NCI-H2227 (cell line): ENCODE measurements at regions not wholly inside any gene's neighbourhood (a gene's known extent, or its start where the extent isn't known, plus 50 kb on each side); places are given as distances from the start of the nearest gene placed in this dataset.
"Not testable (repeated sequence)": the region's sequence is repeated elsewhere in the genome, so short reads cannot be mapped to it uniquely, and the experiment has no call there.

ENCODE experiments used
- DNase-seq: peaks from one replicate; lab custom pipeline; 2025; ENCODE audit not compliant: unreplicated experiment; lab: John Stamatoyannopoulos, UW

DNA sequence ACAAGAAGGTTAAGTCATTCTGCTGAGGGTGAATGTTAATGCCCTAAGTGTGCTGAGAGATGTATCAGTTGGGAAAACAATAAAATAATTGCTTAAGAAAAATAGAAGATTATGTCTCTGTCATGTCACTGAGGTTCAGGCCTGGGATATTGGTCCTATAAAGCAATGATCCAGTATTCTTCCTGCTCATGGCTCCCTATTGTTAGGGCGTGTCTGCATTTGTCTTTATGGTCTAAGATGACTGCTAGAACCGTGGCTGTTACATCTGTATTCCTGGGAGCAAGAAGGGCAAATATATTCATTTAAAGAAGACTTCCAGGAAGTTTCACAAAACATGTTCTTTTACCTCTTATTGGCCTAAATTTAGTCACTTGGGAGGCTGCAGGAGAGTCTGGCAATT lies 125.0 kb downstream of the KCNE4 start:
- DNase-seq, result no peak

DNA sequence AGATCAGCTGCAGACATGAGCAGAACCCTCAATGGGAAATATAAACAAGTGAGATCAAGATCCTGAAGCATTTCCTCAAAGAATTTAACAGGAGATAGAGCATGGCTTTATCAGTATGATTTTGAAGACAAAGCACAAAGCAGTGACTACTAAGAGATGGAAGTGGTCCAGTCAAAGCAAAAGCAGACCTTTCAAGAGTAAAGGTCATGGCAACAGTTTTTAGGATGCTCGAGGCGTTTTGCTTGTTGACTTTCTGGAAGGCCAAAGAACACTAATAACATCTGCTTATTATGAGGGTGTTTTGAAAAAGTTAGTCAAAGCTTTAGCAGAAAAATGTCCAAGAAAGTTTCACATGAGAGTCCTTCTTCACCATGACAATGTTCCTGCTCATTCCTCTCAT lies 128.5 kb downstream of the KCNE4 start:
- no peak for DNase-seq

DNA sequence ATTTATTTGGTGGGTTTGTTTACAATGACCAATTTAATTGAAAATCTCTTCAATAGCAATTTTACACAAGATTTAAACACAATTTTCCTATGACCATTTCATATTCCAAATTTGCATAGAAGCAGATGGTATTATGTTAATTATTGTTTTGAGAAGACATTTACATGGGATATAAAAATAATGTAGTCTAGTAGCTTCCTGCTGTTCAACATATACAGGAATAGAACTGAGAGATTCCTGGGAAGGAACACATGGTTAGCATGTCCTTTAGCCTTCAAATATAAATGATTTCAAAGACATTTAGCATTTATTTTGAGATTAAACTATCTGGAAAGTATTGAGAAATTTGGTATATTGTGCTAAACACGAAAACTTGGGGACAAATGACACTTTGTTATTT lies 129.6 kb downstream of the KCNE4 start:
- no peak for DNase-seq

DNA sequence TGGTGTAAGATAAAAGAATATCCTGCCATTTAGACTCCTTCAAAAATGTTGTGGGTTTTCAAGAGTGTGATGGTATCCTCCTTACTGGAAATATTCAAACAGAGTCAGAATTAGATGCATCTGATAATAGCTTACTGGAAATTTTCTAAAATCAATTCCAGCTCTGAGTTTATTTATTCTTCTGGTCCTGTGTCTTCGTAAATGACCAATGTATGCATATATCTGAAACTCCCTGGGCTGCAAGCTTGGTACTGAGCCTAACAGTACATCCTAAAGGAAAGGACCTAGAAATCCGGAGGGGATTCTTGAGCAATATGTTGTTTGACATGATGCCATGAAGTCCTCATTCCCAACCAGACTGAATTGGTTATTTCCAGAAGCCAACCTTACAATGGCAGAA lies 130.4 kb downstream of the KCNE4 start:
- DNase-seq, result no peak

DNA sequence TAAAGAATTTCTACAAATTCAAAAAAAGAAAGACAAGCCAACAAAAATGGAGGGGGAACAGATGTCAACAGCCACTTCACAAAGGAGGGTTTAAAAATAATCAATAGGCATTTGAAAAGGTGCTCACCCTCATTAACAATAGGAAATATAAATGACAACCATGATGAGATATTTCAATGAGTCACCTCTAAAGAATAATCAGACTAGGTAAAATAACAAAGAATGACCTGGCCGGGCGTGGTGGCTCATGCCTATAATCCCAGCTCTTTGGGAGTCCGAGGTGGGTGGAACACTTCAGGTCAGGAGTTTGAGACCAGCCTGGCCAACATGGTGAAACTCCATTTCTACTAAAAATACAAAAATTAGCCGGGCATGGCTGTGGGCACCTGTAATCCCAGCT lies 133.6 kb downstream of the KCNE4 start:
- DNase-seq, result no peak

DNA sequence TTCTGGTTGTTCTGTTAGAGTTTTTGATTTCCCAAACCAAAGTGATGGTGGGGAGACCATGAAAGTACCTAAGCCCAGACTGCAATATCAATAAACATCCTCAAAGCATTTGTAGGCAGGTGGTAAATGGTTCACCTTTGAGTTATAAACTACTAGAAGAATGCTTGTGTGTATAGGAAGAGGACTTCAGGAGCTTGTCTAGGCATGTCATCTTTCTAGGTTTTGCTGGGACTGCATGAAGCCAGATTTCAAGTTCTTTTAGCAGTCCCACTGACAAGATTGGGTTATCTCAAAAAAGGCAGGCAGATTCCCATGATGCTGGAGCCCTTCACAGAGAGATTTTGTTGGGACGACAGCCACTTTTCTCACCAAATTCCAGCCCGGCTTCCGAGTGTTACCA lies 135.3 kb downstream of the KCNE4 start:
- DNase-seq, result no peak

DNA sequence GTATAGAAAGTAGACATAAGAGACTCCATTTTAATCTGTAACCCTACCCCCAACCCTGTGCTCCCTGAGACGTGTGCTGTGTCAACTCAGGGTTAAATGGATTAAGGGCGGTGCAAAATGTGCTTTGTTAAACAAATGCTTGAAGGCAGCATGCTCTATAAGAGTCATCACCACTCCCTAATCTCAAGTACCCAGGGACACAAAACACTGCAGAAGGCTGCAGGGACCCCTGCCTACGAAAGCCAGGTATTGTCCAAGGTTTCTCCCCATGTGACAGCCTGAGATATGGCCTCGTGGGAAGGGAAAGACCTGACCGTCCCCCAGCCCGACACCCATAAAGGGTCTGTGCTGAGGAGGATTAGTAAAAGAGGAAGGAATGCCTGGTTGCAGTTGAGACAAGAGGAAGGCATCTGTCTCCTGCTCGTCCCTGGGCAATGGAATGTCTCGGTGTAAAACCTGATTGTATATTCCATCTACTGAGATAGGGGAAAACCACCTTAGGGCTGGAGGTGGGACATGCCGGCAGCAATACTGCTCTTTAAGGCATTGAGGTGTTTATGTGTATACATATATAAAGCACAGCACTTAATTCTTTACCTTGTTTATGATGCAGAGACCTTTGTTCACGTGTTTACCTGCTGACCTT lies 138.7 kb downstream of the KCNE4 start:
- not testable (repeated sequence) for DNase-seq

DNA sequence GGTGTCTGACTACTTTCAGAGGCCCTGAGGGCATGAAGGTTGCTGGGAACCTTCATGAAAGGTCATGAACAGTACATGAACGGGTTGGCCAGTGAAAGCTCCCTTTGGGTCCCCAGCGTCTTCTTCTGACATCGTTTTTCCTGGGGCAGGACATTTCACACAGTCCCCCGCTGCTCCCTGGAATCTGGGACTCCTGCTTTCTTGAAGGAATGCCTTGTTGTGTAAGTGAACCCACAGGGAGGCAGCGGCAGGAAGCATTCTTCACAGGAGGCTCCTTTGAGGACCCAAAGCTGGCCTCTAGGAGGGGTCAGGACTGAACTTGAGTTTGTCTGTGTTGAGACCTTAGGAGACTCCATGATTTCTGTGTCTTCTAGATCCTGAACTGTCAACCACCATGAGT lies 144.3 kb downstream of the KCNE4 start:
- no peak for DNase-seq

DNA sequence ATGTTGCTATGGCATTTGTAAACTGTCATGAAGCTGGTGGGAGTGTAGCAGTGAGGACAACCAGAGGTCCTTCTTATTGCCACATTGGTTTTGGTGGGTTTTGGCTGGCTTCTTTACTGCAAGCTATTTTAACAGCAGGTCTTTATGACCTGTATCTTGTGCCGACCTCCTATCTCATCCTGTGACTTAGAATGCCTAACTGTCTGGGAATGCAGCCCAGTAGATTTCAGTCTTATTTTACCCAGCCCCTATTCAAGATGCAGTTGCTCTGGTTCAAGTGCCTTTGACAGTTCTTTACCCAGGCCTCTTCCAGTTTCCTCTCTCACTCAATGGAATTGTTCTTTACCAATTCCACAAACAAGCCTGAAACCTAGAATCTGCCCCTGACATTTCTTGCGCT lies 145.1 kb downstream of the KCNE4 start:
- no peak for DNase-seq

DNA sequence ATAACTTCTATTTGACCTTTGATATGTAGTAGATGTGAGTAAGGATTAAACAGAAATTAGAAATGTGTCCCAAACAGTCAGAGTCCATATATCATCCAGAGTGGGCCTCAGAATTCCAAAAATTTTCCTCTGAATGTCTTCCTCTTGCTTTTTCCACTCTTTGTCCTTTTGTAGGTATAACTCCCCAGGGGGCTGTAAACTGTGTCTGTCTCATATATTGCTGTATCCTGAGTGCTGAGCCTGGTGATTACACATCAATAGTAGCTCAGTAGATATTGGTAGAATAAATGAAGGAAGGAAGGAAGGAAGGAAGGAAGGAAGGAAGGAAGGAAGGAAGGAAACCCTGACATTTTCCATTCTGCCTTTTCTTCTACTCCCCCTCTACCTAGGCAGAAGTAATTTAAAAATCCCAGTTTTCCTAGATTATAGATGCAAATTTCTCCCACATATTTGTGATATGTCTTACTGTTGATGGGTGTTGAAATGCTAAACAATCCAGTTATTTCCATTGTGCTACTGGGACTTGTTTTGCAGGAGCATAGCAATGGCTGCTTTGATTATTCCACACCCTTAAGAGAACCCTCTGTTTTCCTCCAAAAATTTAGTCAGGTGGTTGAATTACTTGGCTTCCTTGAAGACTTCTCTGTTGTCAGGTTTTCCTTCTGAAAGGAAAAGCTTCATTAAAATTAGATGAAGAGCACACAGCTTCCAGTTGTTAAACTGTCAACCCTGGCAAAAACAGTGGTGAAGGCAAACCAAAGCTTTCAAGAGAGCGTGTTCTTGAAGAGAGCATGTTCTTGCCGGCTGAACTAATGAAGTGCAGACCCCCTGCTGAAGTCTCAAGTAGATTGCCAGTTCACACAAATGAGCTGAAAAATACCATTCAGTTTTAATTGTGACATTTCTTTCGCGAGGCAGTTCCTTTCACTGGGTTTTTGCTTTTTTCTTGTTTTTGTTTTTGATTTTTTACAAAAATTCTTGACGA lies 147.8 kb downstream of the KCNE4 start:
- no peak for DNase-seq

DNA sequence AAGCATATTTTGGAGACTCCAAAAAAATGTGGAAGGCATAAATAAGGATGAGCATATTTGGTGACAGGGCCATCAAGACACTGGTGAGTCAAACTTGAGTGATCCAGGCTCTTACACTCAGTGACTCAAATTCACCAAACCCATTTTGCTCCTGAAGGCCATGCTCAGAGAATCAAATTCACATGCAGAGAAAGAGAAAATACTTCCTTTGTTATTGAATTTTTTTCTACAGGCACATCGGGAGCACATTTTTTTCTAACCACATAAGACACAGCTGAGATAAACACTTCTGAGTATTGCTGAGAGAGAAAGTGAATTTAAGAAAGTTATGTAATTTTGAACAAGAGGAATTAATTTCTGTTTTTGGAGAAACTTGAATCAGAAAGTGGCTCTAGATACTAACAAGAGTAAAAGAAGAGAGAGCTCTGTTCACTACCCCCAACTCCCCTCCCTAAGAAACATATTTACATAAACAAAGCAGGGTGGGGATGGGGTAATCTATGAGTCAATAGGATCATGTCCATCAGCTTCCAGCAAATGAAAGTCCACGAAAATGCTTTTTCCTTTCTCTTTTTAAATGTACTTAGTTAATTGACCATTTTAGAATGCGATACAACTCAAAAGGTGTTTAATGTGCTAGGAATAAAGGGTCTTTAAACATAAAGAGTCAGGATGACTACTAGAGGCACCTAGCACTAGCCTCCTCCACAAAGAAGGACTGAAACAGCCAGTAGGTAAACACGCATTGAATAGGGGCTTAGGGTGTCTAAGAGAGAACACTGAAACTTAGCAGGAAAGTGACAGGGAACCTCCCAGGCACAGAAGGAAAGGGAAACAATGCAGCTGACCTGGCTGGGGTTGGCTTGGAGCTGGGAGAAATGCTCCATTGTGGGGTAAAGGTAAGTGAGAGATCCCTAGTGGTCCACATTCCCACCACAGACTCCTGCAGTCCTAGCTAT lies 152.3 kb downstream of the KCNE4 start:
- no peak for DNase-seq

DNA sequence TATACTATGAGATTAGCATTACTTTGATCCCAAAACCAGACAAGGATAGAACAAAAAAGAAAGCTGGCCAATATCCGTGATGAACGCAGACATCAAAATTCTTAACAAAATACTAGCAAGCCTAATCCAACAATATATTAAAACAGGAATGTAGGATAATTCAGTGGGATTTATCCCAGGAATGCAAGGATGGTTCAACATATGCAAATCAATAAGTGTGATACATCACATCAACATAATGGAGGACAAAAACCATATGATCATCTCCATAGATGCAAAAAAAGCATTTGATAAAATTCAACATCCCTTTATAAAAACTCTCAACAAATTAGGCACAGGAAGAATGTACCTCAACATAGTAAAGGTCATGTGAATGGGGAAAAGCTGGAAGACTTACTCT lies 158.5 kb downstream of the KCNE4 start:
- DNase-seq, result no peak

DNA sequence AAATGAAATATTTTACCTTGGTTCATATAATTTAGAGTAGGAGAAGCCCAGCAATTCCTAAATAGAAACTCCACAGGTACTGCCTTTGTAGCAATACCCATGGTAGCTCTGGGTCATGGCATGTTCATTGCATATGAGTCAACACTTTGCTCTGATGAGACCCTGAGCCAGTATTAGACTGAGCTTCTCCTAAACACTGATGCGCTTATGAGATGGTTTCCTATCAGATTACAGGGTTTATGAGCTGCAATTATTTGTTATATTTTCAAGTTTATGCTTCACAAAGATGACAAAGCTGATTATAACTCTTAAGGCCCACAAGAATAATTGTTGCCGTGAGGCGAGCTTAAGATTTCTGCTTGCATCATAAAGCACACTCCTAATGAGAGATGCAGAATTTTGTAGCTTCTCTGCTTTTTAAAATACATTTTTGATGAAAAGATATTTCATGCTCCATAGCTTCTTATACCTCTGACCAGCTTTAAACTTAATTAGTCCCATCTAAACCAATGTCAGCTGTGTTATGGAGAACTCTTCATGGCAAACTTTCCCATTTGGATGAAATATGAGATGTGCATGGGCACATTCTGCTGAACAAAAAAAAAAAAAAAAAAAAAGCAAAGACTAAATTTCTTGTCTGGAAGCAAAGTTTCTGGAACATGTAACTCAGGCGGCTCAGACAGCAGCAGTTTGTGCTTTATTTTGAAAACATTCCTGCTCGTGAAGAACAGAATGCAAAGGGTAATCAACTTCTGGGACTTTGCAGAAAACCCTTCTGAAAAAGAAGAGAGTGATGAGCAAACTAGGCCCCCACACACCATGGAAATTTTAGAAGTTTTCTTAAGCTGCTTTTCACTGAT lies 162.6 kb downstream of the KCNE4 start:
- DNase-seq, result no peak

DNA sequence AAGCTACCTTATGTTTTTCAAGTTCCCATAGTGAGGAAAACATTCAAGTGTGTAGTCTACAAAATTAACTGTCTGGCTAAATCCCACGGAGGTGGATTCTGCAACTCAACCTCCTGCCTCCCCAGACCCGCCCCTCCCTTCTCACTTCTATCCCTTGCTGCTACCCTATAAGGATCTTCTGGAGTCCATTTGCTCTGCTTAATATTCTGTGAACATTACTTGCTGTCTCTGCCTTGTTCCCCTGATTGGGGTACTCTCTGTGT lies 163.2 kb downstream of the KCNE4 start:
- no peak for DNase-seq

DNA sequence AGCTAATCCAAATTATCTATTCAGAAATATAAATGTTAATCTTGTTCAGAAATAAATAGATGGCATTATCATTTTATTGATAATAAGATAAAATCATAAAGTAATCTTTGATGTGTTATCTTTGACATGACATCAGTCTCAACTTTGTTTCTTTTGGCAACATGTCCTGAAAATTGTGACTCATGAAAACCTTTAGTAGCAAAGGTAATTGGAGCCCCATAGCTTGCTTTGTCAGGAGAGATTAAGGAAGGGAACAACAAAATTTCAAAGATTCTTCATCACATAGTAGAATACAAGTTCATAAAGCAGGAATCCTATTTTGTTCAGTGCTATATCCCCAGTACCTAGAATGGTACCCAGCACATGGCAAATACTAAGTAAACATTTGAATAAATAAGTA lies 165.4 kb downstream of the KCNE4 start:
- no peak for DNase-seq

DNA sequence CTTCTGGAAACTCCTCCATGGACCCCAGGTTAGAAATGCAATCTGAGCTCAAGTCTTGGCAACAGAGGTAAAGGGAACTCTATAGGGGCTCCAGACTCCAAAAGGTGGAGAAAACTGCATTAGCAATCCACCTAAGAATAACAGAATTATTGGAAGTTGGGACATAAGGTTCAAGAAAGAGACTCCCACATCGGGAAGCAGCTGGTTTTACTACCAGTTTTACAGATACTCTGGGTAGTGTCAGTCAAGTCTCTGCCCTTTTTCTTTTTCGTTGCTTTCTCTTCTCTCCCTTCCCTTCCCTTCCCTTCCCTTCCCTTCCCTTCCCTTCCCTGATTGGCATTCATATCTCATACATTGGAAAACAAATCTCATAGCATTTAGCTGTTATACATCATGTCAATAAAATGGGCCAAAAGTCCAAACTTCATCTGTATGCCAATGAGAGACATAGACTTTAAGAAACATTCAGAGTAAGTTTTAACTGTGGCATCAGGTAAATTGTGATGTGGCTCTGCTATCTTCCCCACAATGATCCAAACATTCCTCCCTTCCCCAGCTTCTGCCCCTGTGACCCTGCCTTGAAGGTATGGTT lies 166.7 kb downstream of the KCNE4 start:
- DNase-seq, result no peak

DNA sequence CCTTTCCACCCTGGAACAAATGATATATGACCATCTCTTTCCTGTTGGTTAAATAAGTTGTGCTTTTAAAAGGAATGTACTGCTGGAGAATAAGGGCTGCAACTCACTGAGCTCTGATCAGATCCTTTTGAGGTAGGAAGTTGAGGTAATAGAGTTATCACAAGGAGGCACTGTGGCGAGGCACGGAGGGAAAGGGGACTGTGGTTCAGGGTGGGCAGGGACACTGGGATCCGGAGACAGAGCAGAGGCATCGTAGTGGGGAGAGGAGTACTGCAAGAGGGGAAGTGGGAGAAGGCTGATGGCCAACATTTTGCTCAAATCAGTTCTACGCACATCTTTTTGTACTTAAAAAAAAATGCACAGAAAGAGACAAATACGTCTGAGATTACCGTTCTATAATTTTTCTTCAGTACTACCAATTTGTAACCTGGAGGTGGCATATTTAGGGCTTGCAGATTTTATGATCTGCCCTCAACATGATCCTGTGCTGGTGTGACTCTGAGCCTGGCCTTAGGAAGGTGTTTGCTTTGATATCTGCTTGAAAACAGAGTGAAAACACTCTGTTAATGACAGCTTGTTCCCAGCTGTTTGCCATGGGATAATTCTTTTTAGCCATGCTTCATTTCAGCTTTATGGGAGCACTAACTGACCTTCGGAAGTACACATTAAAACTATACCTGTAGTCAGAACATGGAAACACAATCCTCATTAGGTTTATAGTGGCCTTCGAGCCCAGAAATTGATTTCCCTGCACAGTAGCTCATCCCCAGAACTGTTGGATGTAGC lies 168.1 kb downstream of the KCNE4 start:
- DNase-seq, result no peak

DNA sequence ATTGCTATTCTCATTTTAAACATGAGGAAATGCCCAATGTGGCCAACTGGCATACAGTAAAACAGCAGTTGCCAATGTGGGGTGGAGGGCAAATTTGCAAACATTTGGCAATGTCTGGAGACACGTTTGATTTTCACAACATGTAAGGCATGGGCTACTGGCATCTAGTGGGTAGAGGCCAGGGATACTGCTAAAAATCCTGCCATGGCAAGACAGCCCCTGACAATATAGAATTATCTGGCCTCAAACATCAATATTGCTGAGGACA lies 168.6 kb downstream of the KCNE4 start:
- no peak for DNase-seq

DNA sequence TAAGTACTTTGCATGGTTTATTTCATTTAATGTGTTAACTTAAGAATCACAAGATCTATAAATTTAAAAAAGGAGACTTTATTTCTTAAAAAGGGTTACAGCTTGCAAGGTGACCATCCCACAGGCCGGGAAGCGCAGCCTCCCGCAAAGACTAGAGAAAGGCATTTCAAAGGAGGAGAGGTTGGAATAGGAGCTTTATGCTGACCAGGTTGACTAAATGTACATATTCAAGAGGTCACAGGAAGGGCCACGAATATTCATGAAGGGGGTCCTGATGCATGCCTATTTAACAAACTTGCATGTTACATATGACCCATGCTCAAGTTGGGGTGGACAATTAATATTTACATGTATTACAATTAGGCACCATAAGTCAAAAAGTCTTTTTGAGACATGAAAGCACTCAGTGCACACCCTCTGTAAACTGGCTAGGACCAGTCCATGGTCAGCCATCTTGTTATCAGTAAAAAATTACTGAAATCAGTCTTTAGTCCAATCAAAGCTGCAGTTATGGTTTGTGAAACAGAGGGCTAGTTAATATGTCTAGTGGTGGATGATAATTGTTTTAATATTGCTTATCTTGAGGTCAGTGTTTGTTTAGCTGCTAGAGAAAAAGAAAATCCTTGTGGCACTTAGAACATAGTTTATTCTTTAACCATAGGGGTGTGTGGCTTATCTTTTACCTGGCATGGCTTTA lies 169.3 kb downstream of the KCNE4 start:
- DNase-seq, result no peak
